ENCODE measurements at regions not wholly inside any gene's neighbourhood (a gene's known extent, or its start where the extent isn't known, plus 50 kb on each side); places are given as distances from the start of the nearest gene placed in this dataset.

DNA sequence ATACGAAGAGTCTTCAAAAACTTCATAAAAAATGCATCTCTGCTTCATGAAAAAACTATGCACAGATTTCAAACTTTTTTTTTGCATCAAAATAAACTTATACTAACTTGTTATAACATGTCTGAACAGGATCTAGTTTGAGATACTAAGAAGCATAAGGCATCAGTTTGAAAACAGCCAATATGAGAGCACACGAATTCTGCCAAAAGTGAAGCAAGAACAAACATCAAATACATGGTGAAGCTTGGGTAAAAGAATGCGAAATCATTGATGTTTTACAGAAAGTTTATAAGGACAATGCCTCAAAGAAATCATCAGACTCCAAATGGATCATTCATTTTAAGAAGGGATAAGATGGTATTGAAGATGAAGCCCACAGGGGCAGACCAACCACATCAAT, 389.1 kb upstream of the TENM4 start:
- in situ Hi-C loops (cut with MboI; ENCODE audit: low pct_unique_long_range_greater_than_20kb, low sequenced_read_pairs, unreplicated experiment) = no loop called here
- no peak for DNase-seq (ENCODE audit: low spot score)
- TF ChIP-seq, protein P1, sequence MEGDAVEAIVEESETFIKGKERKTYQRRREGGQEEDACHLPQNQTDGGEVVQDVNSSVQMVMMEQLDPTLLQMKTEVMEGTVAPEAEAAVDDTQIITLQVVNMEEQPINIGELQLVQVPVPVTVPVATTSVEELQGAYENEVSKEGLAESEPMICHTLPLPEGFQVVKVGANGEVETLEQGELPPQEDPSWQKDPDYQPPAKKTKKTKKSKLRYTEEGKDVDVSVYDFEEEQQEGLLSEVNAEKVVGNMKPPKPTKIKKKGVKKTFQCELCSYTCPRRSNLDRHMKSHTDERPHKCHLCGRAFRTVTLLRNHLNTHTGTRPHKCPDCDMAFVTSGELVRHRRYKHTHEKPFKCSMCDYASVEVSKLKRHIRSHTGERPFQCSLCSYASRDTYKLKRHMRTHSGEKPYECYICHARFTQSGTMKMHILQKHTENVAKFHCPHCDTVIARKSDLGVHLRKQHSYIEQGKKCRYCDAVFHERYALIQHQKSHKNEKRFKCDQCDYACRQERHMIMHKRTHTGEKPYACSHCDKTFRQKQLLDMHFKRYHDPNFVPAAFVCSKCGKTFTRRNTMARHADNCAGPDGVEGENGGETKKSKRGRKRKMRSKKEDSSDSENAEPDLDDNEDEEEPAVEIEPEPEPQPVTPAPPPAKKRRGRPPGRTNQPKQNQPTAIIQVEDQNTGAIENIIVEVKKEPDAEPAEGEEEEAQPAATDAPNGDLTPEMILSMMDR (IDR thresholded peaks at IDR 0.05; ENCODE audit: extremely low read depth, insufficient read depth, missing control alignments) = no peak

DNA sequence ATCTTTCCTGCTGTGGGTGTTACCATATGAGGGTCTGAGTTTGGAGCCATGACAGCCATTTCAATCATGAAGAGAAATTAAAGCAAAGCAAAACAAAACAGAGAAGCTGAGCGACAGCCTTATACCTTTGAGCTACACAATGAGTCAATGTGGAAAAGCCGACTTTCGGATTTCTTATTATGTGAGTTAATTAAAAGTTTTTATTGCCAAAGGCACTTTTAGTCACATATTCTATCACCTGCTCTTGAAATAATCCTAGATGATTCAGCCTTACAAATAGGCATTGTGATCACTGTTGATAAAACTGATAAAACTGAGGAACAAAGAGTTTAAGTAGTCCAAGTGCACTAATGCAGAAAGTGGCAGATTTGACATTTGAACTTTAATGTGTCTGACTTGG, 381.9 kb upstream of the TENM4 start:
- TF ChIP-seq, protein P1 (IDR thresholded peaks at IDR 0.05; ENCODE audit: extremely low read depth, insufficient read depth, missing control alignments) = no peak
- in situ Hi-C loops (cut with MboI; ENCODE audit: low pct_unique_long_range_greater_than_20kb, low sequenced_read_pairs, unreplicated experiment) = no loop called here
- no peak for DNase-seq (ENCODE audit: low spot score)

DNA sequence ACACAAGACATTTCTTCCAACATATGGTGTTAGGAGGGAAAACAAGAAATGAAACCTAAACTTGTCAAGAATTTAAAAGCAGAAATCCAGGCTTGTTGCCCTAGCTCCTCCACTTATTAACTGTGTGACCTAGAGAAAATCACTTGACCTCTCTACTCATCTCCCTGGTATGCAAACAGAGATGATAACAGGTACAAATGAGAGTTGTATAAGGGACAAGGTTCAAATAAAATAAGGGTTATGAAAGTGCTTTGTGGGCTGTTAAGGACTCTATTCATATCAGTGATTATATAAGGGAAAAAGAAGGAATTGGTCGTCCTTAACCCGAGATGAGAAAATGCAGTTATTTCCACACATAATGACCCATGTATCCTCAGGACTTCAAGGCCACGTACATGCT, 372.7 kb upstream of the TENM4 start:
- TF ChIP-seq, protein P1 (IDR thresholded peaks at IDR 0.05; ENCODE audit: extremely low read depth, insufficient read depth, missing control alignments) = no peak
- no peak for DNase-seq (ENCODE audit: low spot score)
- in situ Hi-C loops (cut with MboI; ENCODE audit: low pct_unique_long_range_greater_than_20kb, low sequenced_read_pairs, unreplicated experiment) = no loop called here

- in situ Hi-C loops (cut with MboI; ENCODE audit: low pct_unique_long_range_greater_than_20kb, low sequenced_read_pairs, unreplicated experiment) = no loop called here
- TF ChIP-seq, protein P1 (IDR thresholded peaks at IDR 0.05; ENCODE audit: extremely low read depth, insufficient read depth, missing control alignments) = no peak
- DNase-seq (ENCODE audit: low spot score) = no peak
These were observed 368.7 kb upstream of the TENM4 start for GRCh38 chr11:79809487-79809886.

GRCh38 chr11:79807506-79807905, 366.7 kb upstream of the TENM4 start:
- in situ Hi-C loops (cut with MboI; ENCODE audit: low pct_unique_long_range_greater_than_20kb, low sequenced_read_pairs, unreplicated experiment) = no loop called here
- TF ChIP-seq, protein P1 (IDR thresholded peaks at IDR 0.05; ENCODE audit: extremely low read depth, insufficient read depth, missing control alignments) = no peak
- DNase-seq (ENCODE audit: low spot score) = no peak

DNA sequence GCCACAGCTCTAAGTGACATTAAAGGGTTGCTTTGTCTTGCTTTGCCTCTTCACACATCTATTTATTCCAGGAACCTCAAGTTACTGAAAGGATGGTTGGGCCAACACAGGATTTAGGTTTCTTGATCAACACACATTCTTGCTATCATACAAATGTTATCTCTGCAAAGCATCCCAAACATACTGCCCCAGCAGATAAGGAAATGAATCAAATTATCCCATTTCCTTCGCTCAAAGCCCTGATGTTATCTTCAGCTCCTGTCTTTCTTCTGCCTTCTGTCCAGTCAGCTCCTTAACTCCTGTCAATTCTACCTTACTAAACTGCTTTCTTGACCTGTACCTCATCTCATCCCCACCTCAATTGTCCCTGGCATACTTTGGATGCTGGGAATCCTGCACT, 355.9 kb upstream of the TENM4 start:
- in situ Hi-C loops (cut with MboI; ENCODE audit: low pct_unique_long_range_greater_than_20kb, low sequenced_read_pairs, unreplicated experiment) = no loop called here
- DNase-seq (ENCODE audit: low spot score) = no peak

More for the DNA sequence above, 355.9 kb upstream of the TENM4 start:
- TF ChIP-seq, protein P1 (IDR thresholded peaks at IDR 0.05; ENCODE audit: extremely low read depth, insufficient read depth, missing control alignments) = no peak

Data from GM13977 (cell line).